ENCODE measurements at regions not wholly inside any gene's neighbourhood (a gene's known extent, or its start where the extent isn't known, plus 50 kb on each side); places are given as distances from the start of the nearest gene placed in this dataset.
"Not testable (repeated sequence)": the region's sequence is repeated elsewhere in the genome, so short reads cannot be mapped to it uniquely, and the experiment has no call there.

DNA sequence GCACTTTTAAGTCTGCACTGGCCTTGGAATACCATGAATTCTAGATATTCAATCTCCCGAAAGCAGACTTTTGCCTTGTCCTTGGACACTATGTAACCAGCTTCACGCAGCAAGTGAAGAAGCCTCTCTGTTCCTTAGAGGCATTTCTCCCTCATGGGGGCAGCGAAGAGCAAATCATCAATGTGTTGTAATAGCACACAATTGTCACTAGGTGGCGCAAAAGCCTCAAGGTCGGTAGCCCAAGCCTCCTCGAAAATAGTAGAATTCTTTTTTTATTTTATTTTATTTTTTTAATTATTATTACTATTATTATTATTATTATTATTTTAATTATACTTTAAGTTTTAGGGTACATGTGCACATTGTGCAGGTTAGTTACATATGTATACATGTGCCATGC is 100.8 kb downstream of the ALG10 start:
- H3K36me3 ChIP-seq (ENCODE audit: control insufficient read depth in 2 of 2, insufficient read depth in 2 of 2, low read length in 1 of 2); BruUV-seq (replicated peaks); H3K9me3 ChIP-seq (replicated peaks; ENCODE audit: control insufficient read depth, insufficient read depth, low read length); H3K4me3 ChIP-seq; H4K20me1 ChIP-seq (ENCODE audit: control insufficient read depth, insufficient read depth); H2AFZ ChIP-seq (ENCODE audit: control insufficient read depth, low read depth, low read length); H3K27me3 ChIP-seq (replicated peaks in 1 of 2; ENCODE audit: control insufficient read depth in 2 of 2, insufficient read depth in 2 of 2, low read length in 1 of 2); H3K4me2 ChIP-seq (ENCODE audit: control insufficient read depth, insufficient read depth); H3K4me1 ChIP-seq (ENCODE audit: control insufficient read depth, insufficient read depth, low read length); H3K27ac ChIP-seq (ENCODE audit: control insufficient read depth, insufficient read depth); POLR2A ChIA-PET; H3K79me2 ChIP-seq (ENCODE audit: control insufficient read depth, insufficient read depth, low read length); H3K9ac ChIP-seq (ENCODE audit: control insufficient read depth, insufficient read depth, low read length): not testable (repeated sequence)
- SMC1A ChIA-PET (ENCODE audit: uncharacterized antibody, unreplicated experiment) = interaction anchor here (1.2 kb wide), 1 partner anchor 95 kb away, joined by 5 read pairs; no protein-coding TSS in a partner anchor
- FAIRE-seq (peak; percentile 99), ATAC-seq (peak; percentile 76), DNase-seq (ENCODE audit: low read depth, low spot score) (peak; percentile 12)
- CTCF ChIA-PET = interaction anchor here (0.6 to 1.5 kb wide), 9 partner anchors 8 to 1674 kb away, joined by 3 to 13 read pairs (median 4); no protein-coding TSS in a partner anchor
- 0% methylated on average over 5 of the region's 6 CpGs for WGBS (ENCODE audit: insufficient coverage, insufficient replicate concordance, low lambda C conversion rate, missing lambda C conversion rate)
- intact Hi-C loops (cut with micrococcal nuclease; ENCODE audit: unreplicated experiment) (loop anchor here (1.0 to 5.0 kb wide), 2 partner anchors 86 to 95 kb away; no protein-coding TSS in a partner anchor), in situ Hi-C loops (cut with MboI) (loop anchor here (5.0 to 25.0 kb wide), 2 partner anchors 94 to 239 kb away; no protein-coding TSS in a partner anchor)
- RAD21 ChIA-PET (ENCODE audit: unreplicated experiment) = interaction anchor here (0.8 to 1.0 kb wide), 2 partner anchors 49 to 84 kb away, joined by 3 read pairs; no protein-coding TSS in a partner anchor
- TF ChIP-seq SMARCA5 (IDR thresholded peaks at IDR 0.05) (0 out of 2 replicates have a peak, but pooled peaks have one; percentile 39), RAD21 (IDR thresholded peaks at IDR 0.05; ENCODE audit: insufficient read depth, low read depth, low read length) (peak; percentile 75), SMC3 (IDR thresholded peaks at IDR 0.05; ENCODE audit: borderline replicate concordance, low read length) (peak; percentile 48; the same call in 1 of the 2 replicates)
- TF ChIP-seq, protein P1, sequence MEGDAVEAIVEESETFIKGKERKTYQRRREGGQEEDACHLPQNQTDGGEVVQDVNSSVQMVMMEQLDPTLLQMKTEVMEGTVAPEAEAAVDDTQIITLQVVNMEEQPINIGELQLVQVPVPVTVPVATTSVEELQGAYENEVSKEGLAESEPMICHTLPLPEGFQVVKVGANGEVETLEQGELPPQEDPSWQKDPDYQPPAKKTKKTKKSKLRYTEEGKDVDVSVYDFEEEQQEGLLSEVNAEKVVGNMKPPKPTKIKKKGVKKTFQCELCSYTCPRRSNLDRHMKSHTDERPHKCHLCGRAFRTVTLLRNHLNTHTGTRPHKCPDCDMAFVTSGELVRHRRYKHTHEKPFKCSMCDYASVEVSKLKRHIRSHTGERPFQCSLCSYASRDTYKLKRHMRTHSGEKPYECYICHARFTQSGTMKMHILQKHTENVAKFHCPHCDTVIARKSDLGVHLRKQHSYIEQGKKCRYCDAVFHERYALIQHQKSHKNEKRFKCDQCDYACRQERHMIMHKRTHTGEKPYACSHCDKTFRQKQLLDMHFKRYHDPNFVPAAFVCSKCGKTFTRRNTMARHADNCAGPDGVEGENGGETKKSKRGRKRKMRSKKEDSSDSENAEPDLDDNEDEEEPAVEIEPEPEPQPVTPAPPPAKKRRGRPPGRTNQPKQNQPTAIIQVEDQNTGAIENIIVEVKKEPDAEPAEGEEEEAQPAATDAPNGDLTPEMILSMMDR (IDR thresholded peaks at IDR 0.05 in 2 of 3, conservative IDR thresholded peaks at IDR 0.05 in 1 of 3; ENCODE audit: control insufficient read depth in 2 of 3, extremely low read depth in 1 of 3, insufficient read depth in 1 of 3, low read depth in 3 of 3, low read length in 3 of 3) = peak; percentile 74 to 82 (median 80)
